Liver (tissue), 3 donors: ENCODE measurements at regions not wholly inside any gene's neighbourhood (a gene's known extent, or its start where the extent isn't known, plus 50 kb on each side); places are given as distances from the start of the nearest gene placed in this dataset.

Experiments used
- ATF3 ChIP-seq: IDR thresholded peaks from 2 replicates; pipeline ENCODE4 v1.6.1; 2016; ENCODE audit warnings: antibody characterized with exemption
- CTCF ChIP-seq: fragments of 150-350 bp; IDR thresholded peaks from 2 replicates; pipeline ENCODE4 v1.5.1; 2017; ENCODE audit warnings: improper control_type of control experiment, low read depth, low read length; ENCODE audit not compliant: missing input control
- FOXA1 ChIP-seq: IDR thresholded peaks from 2 replicates; pipeline ENCODE4 v1.6.1; 2016; ENCODE audit warnings: antibody characterized with exemption
- JUND ChIP-seq, 2 donors: IDR thresholded peaks; 2 replicates each; pipeline ENCODE4 v1.6.1; 2016; ENCODE audit warnings: antibody characterized with exemption in 2 of 2
- YY1 ChIP-seq: IDR thresholded peaks from 2 replicates; pipeline ENCODE4 v1.6.1; 2016; ENCODE audit warnings: antibody characterized with exemption, mild to moderate bottlenecking
- donor health status: healthy.
- donor health status: healthy.

DNA sequence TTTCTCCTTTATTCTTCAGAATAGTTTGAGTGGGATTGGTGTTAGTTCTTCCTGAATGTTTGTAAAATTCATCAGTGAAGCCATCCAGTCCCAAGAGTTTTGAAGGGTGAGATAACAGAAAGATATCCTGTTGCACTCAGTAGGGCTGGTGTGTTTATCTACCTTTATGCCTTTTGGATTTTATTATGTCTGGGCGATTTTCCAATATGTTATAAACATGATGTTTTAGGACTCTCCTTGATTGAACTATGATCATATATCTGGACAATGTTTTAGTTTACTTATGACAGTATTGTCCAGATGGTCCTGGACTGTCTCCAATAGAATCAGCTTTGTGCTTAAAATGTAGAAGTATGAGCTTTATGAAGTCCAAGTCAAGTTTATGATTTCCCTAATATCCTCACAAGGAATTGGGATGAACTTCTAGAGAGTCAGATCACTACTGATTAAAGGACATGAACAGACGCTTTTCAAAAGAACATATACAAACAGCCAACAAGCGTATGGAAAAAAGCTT lies 77.6 kb upstream of the ITM2A start:
- TF ChIP-seq JUND (IDR thresholded peaks at IDR 0.05) (no peak), CTCF (no peak), YY1 (no peak), ATF3 (no peak), FOXA1 (no peak)
